Activated CD8-positive, alpha-beta T cell treated with anti-CD3 and anti-CD28 coated beads for 36 hours (primary cell): ENCODE measurements at regions not wholly inside any gene's neighbourhood (a gene's known extent, or its start where the extent isn't known, plus 50 kb on each side); places are given as distances from the start of the nearest gene placed in this dataset.
"Not testable (repeated sequence)": the region's sequence is repeated elsewhere in the genome, so short reads cannot be mapped to it uniquely, and the experiment has no call there.

Experiments
- ATAC-seq: fragments of 200-7000 bp; cut with Tn5 transposase; one replicate; pipeline ENCODE4 v1.10.0; 2021; ENCODE audit warnings: mild to moderate bottlenecking, moderate library complexity
- CTCF ChIA-PET: fragments of 350-600 bp; sonication (Branson Sonifier 250); formaldehyde crosslinking; loops from one replicate; lab custom pipeline; 2021; ENCODE audit warnings: antibody characterized with exemption; lab: Charles Lee
- POLR2A ChIA-PET: fragments of 350-600 bp; sonication (Branson Sonifier 250); formaldehyde crosslinking; loops from one replicate; lab custom pipeline; 2021; ENCODE audit warnings: antibody characterized with exemption; lab: Charles Lee
- DNase-seq: peaks from one replicate; pipeline ENCODE4 v3.0.0-alpha.2; 2020
- H3K27ac Mint-ChIP-seq: one replicate; pipeline ENCODE4 v1.8.0; 2021; ENCODE audit warnings: mild to moderate bottlenecking, mixed read lengths
- H3K27me3 Mint-ChIP-seq: one replicate; pipeline ENCODE4 v1.8.0; 2021; ENCODE audit warnings: mixed read lengths
- H3K36me3 Mint-ChIP-seq: one replicate; pipeline ENCODE4 v1.8.0; 2021; ENCODE audit warnings: low read depth, mixed read lengths
- H3K4me1 Mint-ChIP-seq: one replicate; pipeline ENCODE4 v1.8.0; 2021; ENCODE audit warnings: low read depth, mixed read lengths
- H3K4me3 Mint-ChIP-seq: one replicate; pipeline ENCODE4 v1.8.0; 2021; ENCODE audit warnings: mild to moderate bottlenecking, moderate library complexity, mixed read lengths
- H3K9me3 Mint-ChIP-seq: one replicate; pipeline ENCODE4 v1.8.0; 2021; ENCODE audit warnings: mixed read lengths
- intact Hi-C: fragments of 100-400 bp; cut with micrococcal nuclease; formaldehyde crosslinking; loops from one replicate; pipeline ENCODE4 v1.10.0; 2022
- TF ChIP-seq, protein P1 (sequence below): fragments of 200-600 bp; IDR thresholded peaks from one replicate; pipeline ENCODE4 v1.8.0; 2022; ENCODE audit warnings: antibody characterized with exemption, mild to moderate bottlenecking

DNA sequence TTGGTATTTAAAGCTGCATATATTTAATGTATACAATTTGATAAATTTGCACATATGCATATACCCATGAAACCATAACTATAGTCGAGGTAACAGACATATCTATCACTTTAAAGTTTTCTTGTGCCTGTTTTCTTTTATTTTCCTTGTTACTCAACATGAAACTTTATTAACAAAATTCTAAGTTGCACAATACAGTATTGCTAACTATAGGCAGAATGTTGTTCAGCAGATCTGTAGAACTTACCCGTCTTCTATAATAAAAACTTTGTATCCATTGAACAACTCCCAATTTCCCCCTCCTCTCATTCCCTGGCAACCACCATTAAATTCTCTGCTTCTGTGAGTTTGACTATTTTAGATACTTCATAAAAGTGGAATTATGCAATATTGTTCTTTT is 404.6 kb upstream of the KCND2 start:
- ChIA-PET POLR2A (no interaction called here), CTCF (no interaction called here)
- ATAC-seq (no peak), DNase-seq (no peak)
- Mint-ChIP-seq H3K4me3 (no peak overlapping the region), H3K27ac (no peak overlapping the region), H3K27me3 (no peaks in the 10 kb centered on the region), H3K36me3 (no peaks in the 10 kb centered on the region), H3K9me3 (peaks cover 9% of the 10 kb centered on the region), H3K4me1 (no peaks in the 10 kb centered on the region)
- intact Hi-C loops = no loop called here
- TF ChIP-seq, protein P1, sequence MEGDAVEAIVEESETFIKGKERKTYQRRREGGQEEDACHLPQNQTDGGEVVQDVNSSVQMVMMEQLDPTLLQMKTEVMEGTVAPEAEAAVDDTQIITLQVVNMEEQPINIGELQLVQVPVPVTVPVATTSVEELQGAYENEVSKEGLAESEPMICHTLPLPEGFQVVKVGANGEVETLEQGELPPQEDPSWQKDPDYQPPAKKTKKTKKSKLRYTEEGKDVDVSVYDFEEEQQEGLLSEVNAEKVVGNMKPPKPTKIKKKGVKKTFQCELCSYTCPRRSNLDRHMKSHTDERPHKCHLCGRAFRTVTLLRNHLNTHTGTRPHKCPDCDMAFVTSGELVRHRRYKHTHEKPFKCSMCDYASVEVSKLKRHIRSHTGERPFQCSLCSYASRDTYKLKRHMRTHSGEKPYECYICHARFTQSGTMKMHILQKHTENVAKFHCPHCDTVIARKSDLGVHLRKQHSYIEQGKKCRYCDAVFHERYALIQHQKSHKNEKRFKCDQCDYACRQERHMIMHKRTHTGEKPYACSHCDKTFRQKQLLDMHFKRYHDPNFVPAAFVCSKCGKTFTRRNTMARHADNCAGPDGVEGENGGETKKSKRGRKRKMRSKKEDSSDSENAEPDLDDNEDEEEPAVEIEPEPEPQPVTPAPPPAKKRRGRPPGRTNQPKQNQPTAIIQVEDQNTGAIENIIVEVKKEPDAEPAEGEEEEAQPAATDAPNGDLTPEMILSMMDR = no peak

DNA sequence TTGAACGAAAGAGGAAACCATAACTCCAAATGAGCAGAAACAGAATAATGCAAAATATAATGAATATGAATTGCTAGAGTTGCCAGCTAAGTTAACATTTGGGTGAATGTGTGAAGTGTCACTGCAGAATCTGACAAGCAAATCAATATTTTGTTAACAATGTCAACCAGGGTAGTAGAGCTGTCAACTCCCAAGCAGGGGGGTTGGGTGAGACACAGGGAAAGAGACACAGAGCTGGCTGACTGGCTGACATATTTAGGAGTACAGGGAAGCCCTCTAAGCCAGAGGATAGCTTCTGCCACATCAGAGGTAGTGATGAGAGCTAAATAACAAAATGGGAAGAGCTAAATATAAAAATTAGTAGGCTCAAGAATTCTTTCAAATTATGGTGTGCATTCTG is 393.1 kb upstream of the KCND2 start:
- ATAC-seq (no peak), DNase-seq (no peak)
- no peak overlapping the region for H3K4me3 Mint-ChIP-seq
- POLR2A ChIA-PET = no interaction called here
- CTCF ChIA-PET = no interaction called here
- no peaks in the 10 kb centered on the region for H3K27me3 Mint-ChIP-seq
- no peak overlapping the region for H3K27ac Mint-ChIP-seq
- TF ChIP-seq, protein P1 = no peak
- H3K4me1 Mint-ChIP-seq = no peaks in the 10 kb centered on the region
- intact Hi-C loops = no loop called here
- H3K9me3 Mint-ChIP-seq = peaks cover 11% of the 10 kb centered on the region
- H3K36me3 Mint-ChIP-seq = no peaks in the 10 kb centered on the region

DNA sequence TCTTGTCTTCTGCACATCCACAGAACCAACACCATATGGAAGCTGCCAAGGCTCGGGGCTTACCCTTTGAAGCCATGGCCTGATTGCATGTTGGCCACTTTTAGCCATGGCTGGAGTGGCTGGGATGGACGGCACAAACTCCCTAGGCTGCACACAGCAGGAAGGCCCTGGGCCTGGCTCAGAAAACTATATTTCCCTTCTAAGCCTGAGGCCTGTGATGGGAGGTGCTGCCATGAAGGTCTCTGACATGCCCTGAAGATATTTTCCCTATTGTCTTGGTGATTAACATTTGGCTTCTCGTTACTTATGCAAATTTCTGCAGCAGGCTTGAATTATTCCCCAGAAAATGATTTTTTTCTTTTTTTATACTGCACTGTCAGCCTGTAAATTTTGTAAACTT is 387.0 kb upstream of the KCND2 start:
- intact Hi-C loops = no loop called here
- POLR2A ChIA-PET = no interaction called here
- DNase-seq (no peak), ATAC-seq (no peak)
- no peak overlapping the region for H3K27ac Mint-ChIP-seq
- H3K27me3 Mint-ChIP-seq = no peaks in the 10 kb centered on the region
- H3K4me3 Mint-ChIP-seq = no peak overlapping the region
- H3K36me3 Mint-ChIP-seq = no peaks in the 10 kb centered on the region
- peaks cover 17% of the 10 kb centered on the region for H3K9me3 Mint-ChIP-seq
- TF ChIP-seq, protein P1 = no peak
- no peaks in the 10 kb centered on the region for H3K4me1 Mint-ChIP-seq
- CTCF ChIA-PET = no interaction called here

GRCh38 chr7:119886525-119886924 is 386.4 kb upstream of the KCND2 start:
- H3K4me1 Mint-ChIP-seq, CTCF ChIA-PET, ATAC-seq, H3K4me3 Mint-ChIP-seq, intact Hi-C loops, H3K27ac Mint-ChIP-seq, H3K36me3 Mint-ChIP-seq, DNase-seq, H3K27me3 Mint-ChIP-seq, POLR2A ChIA-PET: not testable (repeated sequence)
- peaks cover 18% of the 10 kb centered on the region for H3K9me3 Mint-ChIP-seq

DNA sequence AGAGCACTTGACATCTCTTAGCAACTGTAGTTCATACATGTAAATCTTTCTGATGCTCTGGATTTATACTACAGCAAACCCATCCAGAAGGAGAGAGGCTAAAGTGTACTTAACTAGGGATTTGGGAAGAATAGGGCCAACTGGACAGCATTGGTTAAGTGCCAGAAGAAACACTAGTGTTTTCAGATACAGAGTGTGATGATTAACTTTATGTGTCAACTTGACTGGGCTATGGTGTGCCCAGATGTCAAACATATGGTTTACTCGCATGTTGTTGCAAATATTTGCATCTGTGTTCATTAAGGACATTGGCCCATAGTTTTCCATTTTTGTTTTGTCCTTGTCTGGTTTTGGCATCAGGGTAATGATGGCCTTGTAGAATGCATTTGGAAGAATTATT is 384.7 kb upstream of the KCND2 start:
- Mint-ChIP-seq H3K4me1 (no peaks in the 10 kb centered on the region), H3K27me3 (no peaks in the 10 kb centered on the region), H3K4me3 (no peak overlapping the region), H3K36me3 (no peaks in the 10 kb centered on the region), H3K27ac (no peak overlapping the region), H3K9me3 (peaks cover 16% of the 10 kb centered on the region)
- ChIA-PET CTCF (no interaction called here), POLR2A (no interaction called here)
- TF ChIP-seq, protein P1 = no peak
- intact Hi-C loops = no loop called here
- no peak for DNase-seq
- no peak for ATAC-seq

GRCh38 chr7:119890631-119891030 is 382.3 kb upstream of the KCND2 start:
- no peak overlapping the region for H3K4me3 Mint-ChIP-seq
- CTCF ChIA-PET = no interaction called here
- peaks cover 17% of the 10 kb centered on the region for H3K9me3 Mint-ChIP-seq
- POLR2A ChIA-PET = no interaction called here
- no peaks in the 10 kb centered on the region for H3K27me3 Mint-ChIP-seq
- no peaks in the 10 kb centered on the region for H3K36me3 Mint-ChIP-seq
- no peak overlapping the region for H3K27ac Mint-ChIP-seq
- no peak for DNase-seq
- intact Hi-C loops = no loop called here
- no peak for ATAC-seq
- TF ChIP-seq, protein P1 = no peak
- no peaks in the 10 kb centered on the region for H3K4me1 Mint-ChIP-seq
